ENCODE measurements at regions not wholly inside any gene's neighbourhood (a gene's known extent, or its start where the extent isn't known, plus 50 kb on each side); places are given as distances from the start of the nearest gene placed in this dataset.

DNA sequence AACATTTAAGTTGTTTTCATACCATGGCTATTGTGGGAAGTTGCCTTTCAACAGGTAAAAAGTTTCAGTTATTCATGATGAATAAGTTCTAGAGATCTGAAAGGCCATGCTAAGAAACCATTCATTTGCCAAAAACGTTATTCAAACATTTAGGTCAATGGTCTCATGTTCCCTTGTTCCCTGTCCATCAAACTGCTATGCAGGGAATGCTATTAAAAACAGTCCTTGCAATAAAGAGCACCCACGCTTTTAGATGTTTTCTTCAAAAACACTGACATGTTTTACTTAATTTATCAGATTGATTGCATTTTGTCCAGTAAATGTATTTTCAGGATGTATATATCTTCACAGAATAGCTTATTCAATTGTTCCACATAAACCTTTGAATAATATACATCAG, 573.2 kb upstream of the PCDH20 start:
- TF ChIP-seq POLR2AphosphoS5 (IDR thresholded peaks at IDR 0.05), result no peak
- no peak for TF ChIP-seq CTCF (IDR thresholded peaks at IDR 0.05)
- no peak for TF ChIP-seq POLR2A (IDR thresholded peaks at IDR 0.05)

All from gastroesophageal sphincter (tissue), 3 donors.